H1 (cell line): ENCODE measurements at regions not wholly inside any gene's neighbourhood (a gene's known extent, or its start where the extent isn't known, plus 50 kb on each side); places are given as distances from the start of the nearest gene placed in this dataset.

ENCODE experiments used
- CTCF ChIA-PET: fragments of 300-600 bp; sonication (Branson Sonifier 250); formaldehyde crosslinking; loops from one replicate; lab custom pipeline; 2021; ENCODE audit not compliant: partially characterized antibody; lab: Charles Lee
- POLR2A ChIA-PET: fragments of 300-600 bp; sonication (Branson Sonifier 250); formaldehyde crosslinking; loops from one replicate; lab custom pipeline; 2021; ENCODE audit warnings: inconsistent platforms; ENCODE audit not compliant: partially characterized antibody; lab: Charles Lee
- DNase-seq, 2 experiments: peaks; one replicate each; pipeline versions ENCODE4 v3.0.0 to v3.0.0-alpha.2; 2010 to 2022; ENCODE audit warnings: low spot score in 2 of 2, low read depth in 1 of 2, mixed read lengths in 1 of 2
- FAIRE-seq: peaks from 2 replicates; lab custom pipeline; 2011; peaks lifted over from hg19 to GRCh38; lab: Jason Lieb, UNC
- H2AFZ ChIP-seq: 2 replicates; pipeline ENCODE4 v1.8.1; 2012; ENCODE audit warnings: low read length, inconsistent platforms
- H2AK5ac ChIP-seq: 2 replicates; pipeline ENCODE4 v1.6.1; 2013; ENCODE audit warnings: low read depth, low read length
- H2BK120ac ChIP-seq: replicated peaks from 2 replicates; pipeline ENCODE3; 2013; ENCODE audit warnings: low read depth, low read length, inconsistent platforms
- H2BK12ac ChIP-seq: 2 replicates; pipeline ENCODE4 v1.6.1; 2013; ENCODE audit warnings: low read depth, low read length
- H2BK15ac ChIP-seq: 2 replicates; pipeline ENCODE4 v1.6.1; 2013; ENCODE audit warnings: low read length
- H2BK20ac ChIP-seq: 2 replicates; pipeline ENCODE4 v1.6.1; 2013; ENCODE audit warnings: low read length
- H2BK5ac ChIP-seq: 2 replicates; pipeline ENCODE4 v1.6.1; 2013; ENCODE audit warnings: low read depth, low read length
- H3K14ac ChIP-seq: 2 replicates; pipeline ENCODE4 v1.6.1; 2013; ENCODE audit warnings: inconsistent platforms; ENCODE audit not compliant: insufficient read length
- H3K18ac ChIP-seq: 2 replicates; pipeline ENCODE4 v1.6.1; 2013; ENCODE audit warnings: low read length; ENCODE audit errors: extremely low read depth
- H3K23ac ChIP-seq: 2 replicates; pipeline ENCODE4 v1.6.1; 2013; ENCODE audit warnings: inconsistent platforms; ENCODE audit not compliant: insufficient read length
- H3K23me2 ChIP-seq: 2 replicates; pipeline ENCODE4 v1.6.1; 2013; ENCODE audit warnings: low read depth, low read length
- H3K27ac ChIP-seq: 2 replicates; pipeline ENCODE4 v1.6.1; 2011; ENCODE audit warnings: low read depth, low read length, inconsistent platforms
- H3K27me3 ChIP-seq, 4 experiments: replicated peaks in 1 of 4; 1 replicate in 1 of 4; 2 replicates in 3 of 4; pipeline versions ENCODE4 v1.6.1 to v1.8.1; 2011 to 2013; ENCODE audit warnings: low read length in 3 of 4, mild to moderate bottlenecking in 3 of 4, inconsistent platforms in 2 of 4, mixed read lengths in 2 of 4, moderate library complexity in 1 of 4; ENCODE audit not compliant: control insufficient read depth in 3 of 4, insufficient read depth in 3 of 4; ENCODE audit errors: extremely low read depth in 1 of 4
- H3K36me3 ChIP-seq, 4 experiments: 2 replicates each; pipeline versions ENCODE4 v1.6.1 to v1.8.1; 2011 to 2013; ENCODE audit warnings: mild to moderate bottlenecking in 4 of 4, low read length in 3 of 4, moderate library complexity in 2 of 4, control low read depth in 1 of 4, inconsistent platforms in 1 of 4; ENCODE audit not compliant: insufficient read depth in 4 of 4, control insufficient read depth in 2 of 4
- H3K4ac ChIP-seq: replicated peaks from 2 replicates; pipeline ENCODE3; 2013; ENCODE audit warnings: low read length, low read depth, mixed read lengths, inconsistent platforms; ENCODE audit not compliant: insufficient read length
- H3K4me1 ChIP-seq, 4 experiments: replicated peaks in 1 of 4; 1 replicate in 1 of 4; 2 replicates in 3 of 4; pipeline versions ENCODE4 v1.6.1 to v1.8.1; 2011 to 2013; ENCODE audit warnings: low read length in 3 of 4, inconsistent platforms in 2 of 4, mixed read lengths in 1 of 4; ENCODE audit not compliant: insufficient read depth in 4 of 4, control insufficient read depth in 3 of 4
- H3K4me2 ChIP-seq, 2 experiments: 2 replicates each; pipeline versions ENCODE4 v1.6.1 to v1.8.1; 2011 to 2013; ENCODE audit warnings: low read depth in 2 of 2, low read length in 2 of 2, control low read depth in 1 of 2, inconsistent platforms in 1 of 2, mild to moderate bottlenecking in 1 of 2; ENCODE audit not compliant: insufficient read depth in 1 of 2
- H3K4me3 ChIP-seq, 4 experiments: fragments of 200-600, 300-600 bp in 1 of 4; sonication (generic), shearing (Covaris generic), sonication (Bioruptor Twin) in 1 of 4; 2 replicates each; pipeline versions ENCODE4 v1.5.1 to v1.8.1; 2011 to 2016; ENCODE audit warnings: low read length in 4 of 4, low read depth in 3 of 4, control low read depth in 2 of 4, inconsistent platforms in 2 of 4, mild to moderate bottlenecking in 2 of 4, mixed read lengths in 1 of 4, moderate library complexity in 1 of 4; ENCODE audit not compliant: insufficient read depth in 2 of 4; ENCODE audit errors: extremely low read depth in 1 of 4
- H3K56ac ChIP-seq: replicated peaks from 2 replicates; pipeline ENCODE3; 2013; ENCODE audit warnings: low read depth, mild to moderate bottlenecking, mixed read lengths, low read length, inconsistent platforms; ENCODE audit not compliant: insufficient read length
- H3K79me1 ChIP-seq: 2 replicates; pipeline ENCODE4 v1.6.1; 2013; ENCODE audit warnings: low read depth, low read length, control low read depth
- H3K79me2 ChIP-seq, 2 experiments: 2 replicates each; pipeline versions ENCODE4 v1.6.1 to v1.8.1; 2012 to 2013; ENCODE audit warnings: low read length in 2 of 2, mild to moderate bottlenecking in 2 of 2, inconsistent platforms in 1 of 2; ENCODE audit not compliant: insufficient read depth in 2 of 2, control insufficient read depth in 1 of 2
- H3K9ac ChIP-seq, 4 experiments: replicated peaks in 1 of 4; 1 replicate in 1 of 4; 2 replicates in 3 of 4; pipeline versions ENCODE4 v1.6.1 to v1.8.1; 2011 to 2013; ENCODE audit warnings: low read depth in 3 of 4, low read length in 3 of 4, control low read depth in 2 of 4, mild to moderate bottlenecking in 2 of 4, moderate library complexity in 2 of 4, inconsistent platforms in 1 of 4; ENCODE audit errors: extremely low read depth in 1 of 4
- H3K9me3 ChIP-seq, 2 experiments: 2 replicates each; pipeline versions ENCODE4 v1.6.1 to v1.8.1; 2012 to 2013; ENCODE audit warnings: mild to moderate bottlenecking in 2 of 2, moderate library complexity in 2 of 2, control low read depth in 1 of 2, inconsistent platforms in 1 of 2, low read depth in 1 of 2, low read length in 1 of 2, mixed read lengths in 1 of 2; ENCODE audit not compliant: insufficient read depth in 2 of 2
- H4K20me1 ChIP-seq, 2 experiments: replicated peaks in 1 of 2; 2 replicates each; pipeline versions ENCODE3 to v1.8.1; 2011 to 2013; ENCODE audit warnings: inconsistent platforms in 2 of 2, low read length in 2 of 2, mild to moderate bottlenecking in 1 of 2; ENCODE audit not compliant: insufficient read depth in 2 of 2, control insufficient read depth in 1 of 2
- H4K5ac ChIP-seq: 2 replicates; pipeline ENCODE4 v1.6.1; 2013; ENCODE audit warnings: low read length, low read depth, mixed read lengths, inconsistent platforms; ENCODE audit not compliant: insufficient read length
- H4K8ac ChIP-seq: 2 replicates; pipeline ENCODE4 v1.8.0; 2013; ENCODE audit warnings: mild to moderate bottlenecking, moderate library complexity, low read length, inconsistent platforms; ENCODE audit not compliant: insufficient read depth; ENCODE audit errors: extremely low read depth
- H4K91ac ChIP-seq: replicated peaks from 2 replicates; pipeline ENCODE3; 2013; ENCODE audit warnings: low read length, mixed read lengths, inconsistent platforms; ENCODE audit not compliant: insufficient read length
- BCL11A ChIP-seq, 2 experiments: IDR thresholded peaks; one replicate each; pipeline ENCODE4 v1.6.1; 2011; ENCODE audit warnings: low read depth in 2 of 2, low read length in 2 of 2, mild to moderate bottlenecking in 2 of 2
- CBX8 ChIP-seq: fragments of 300-800, 300-1000 bp; sonication (generic); IDR thresholded peaks from 2 replicates; pipeline ENCODE4 v1.7.1; 2016; ENCODE audit warnings: low read depth, low read length, borderline replicate concordance
- JUN ChIP-seq: IDR thresholded peaks from 2 replicates; pipeline ENCODE4 v1.6.1; 2011; ENCODE audit warnings: low read depth, mild to moderate bottlenecking, improper control_type of control experiment, low read length
- POLR2AphosphoS5 ChIP-seq: IDR thresholded peaks from 2 replicates; pipeline ENCODE4 v1.6.1; 2011; ENCODE audit warnings: low read depth, low read length
- WGBS, 2 experiments: shearing (Covaris generic) in 1 of 2; methylation state at CpG; one replicate each; pipeline versions ENCODE4 v1.1.6 to v1.1.7; 2013 to 2015; ENCODE audit warnings: low lambda C conversion rate in 2 of 2, mixed read lengths in 2 of 2, inconsistent platforms in 1 of 2, low coverage in 1 of 2, missing lambda C conversion rate in 1 of 2; ENCODE audit not compliant: insufficient replicate concordance in 2 of 2, insufficient coverage in 1 of 2, insufficient read length in 1 of 2; ENCODE audit errors: extremely low coverage in 1 of 2, missing lambda C conversion rate in 1 of 2; 5-methylcytosine and 5-hydroxymethylcytosine counted together

GRCh38 chr6:8195714-8196102 is 93.4 kb upstream of the EEF1E1 start:
- no peaks in the 10 kb centered on the region for H3K23me2 ChIP-seq
- TF ChIP-seq POLR2AphosphoS5 (no peak), CBX8 (no peak), JUN (no peak), BCL11A (IDR thresholded peaks at IDR 0.05; ENCODE audit: low read depth in 2 of 2, low read length in 2 of 2) (no peak)
- no peak overlapping the region for H2AK5ac ChIP-seq
- no peak overlapping the region for H2BK12ac ChIP-seq
- H3K79me1 ChIP-seq: no peaks in the 10 kb centered on the region
- FAIRE-seq: no peak
- H3K27ac ChIP-seq: no peak overlapping the region
- H3K23ac ChIP-seq: no peak overlapping the region
- H3K4me1 ChIP-seq: peaks cover 1 to 11% (median 7%) of the 10 kb centered on the region in 4 experiments; a peak in 5 of 7 replicates
- 57% methylated on average over 4 of the region's 4 CpGs; no CpG with 5 or more reads in 1 of the 2 experiments for WGBS, 2 experiments
- no peak overlapping the region for H4K8ac ChIP-seq
- H3K9me3 ChIP-seq: no peaks in the 10 kb centered on the region
- no peaks in the 10 kb centered on the region for H3K36me3 ChIP-seq
- H2BK15ac ChIP-seq: no peak overlapping the region
- H2AFZ ChIP-seq: peak overlapping the region; percentile 84; the same call in 1 of the 2 replicates
- H2BK120ac ChIP-seq: no peak overlapping the region
- ChIA-PET POLR2A (no interaction called here), CTCF (interaction anchor here (0.7 to 4.0 kb wide), 19 partner anchors 8 to 286 kb away, joined by 3 to 39 read pairs (median 5); no protein-coding TSS in a partner anchor)
- no peak overlapping the region for H4K91ac ChIP-seq
- H3K27me3 ChIP-seq: no peaks in the 10 kb centered on the region
- no peak overlapping the region for H3K4me3 ChIP-seq
- H4K5ac ChIP-seq: no peak overlapping the region
- H3K9ac ChIP-seq: no peak overlapping the region
- no peak overlapping the region for H3K4me2 ChIP-seq
- H3K18ac ChIP-seq: no peak overlapping the region
- no peaks in the 10 kb centered on the region for H4K20me1 ChIP-seq
- no peak overlapping the region for H2BK5ac ChIP-seq
- no peak overlapping the region for H3K56ac ChIP-seq
- no peaks in the 10 kb centered on the region for H3K79me2 ChIP-seq
- H2BK20ac ChIP-seq: no peak overlapping the region
- no peak overlapping the region for H3K4ac ChIP-seq
- no peak overlapping the region for H3K14ac ChIP-seq
- DNase-seq: no peak
